Skeletal muscle tissue (tissue), 3 donors: ENCODE measurements at regions not wholly inside any gene's neighbourhood (a gene's known extent, or its start where the extent isn't known, plus 50 kb on each side); places are given as distances from the start of the nearest gene placed in this dataset.

ENCODE experiments used
- H3K27ac ChIP-seq: one replicate; pipeline ENCODE4 v1.7.0; 2013; ENCODE audit warnings: mild to moderate bottlenecking, low read depth, low read length, inconsistent platforms
- H3K27me3 ChIP-seq, 3 donors: one replicate each; pipeline ENCODE4 v1.7.0; 2013; ENCODE audit warnings: low read length in 3 of 3; ENCODE audit not compliant: control insufficient read depth in 3 of 3, insufficient read depth in 3 of 3
- H3K36me3 ChIP-seq, 3 donors: one replicate each; pipeline ENCODE4 v1.7.0; 2013; ENCODE audit warnings: low read length in 3 of 3; ENCODE audit not compliant: control insufficient read depth in 3 of 3, insufficient read depth in 3 of 3
- H3K4me1 ChIP-seq, 3 donors: one replicate each; pipeline ENCODE4 v1.7.0; 2013; ENCODE audit warnings: low read length in 3 of 3, mild to moderate bottlenecking in 3 of 3; ENCODE audit not compliant: control insufficient read depth in 3 of 3, insufficient read depth in 3 of 3
- H3K4me3 ChIP-seq, 3 donors: one replicate each; pipeline ENCODE4 v1.7.0; 2013; ENCODE audit warnings: low read length in 3 of 3
- H3K9ac ChIP-seq, 3 donors: one replicate each; pipeline ENCODE4 v1.7.0; 2013; ENCODE audit warnings: low read length in 3 of 3, mild to moderate bottlenecking in 3 of 3, moderate library complexity in 2 of 3, low read depth in 1 of 3
- H3K9me3 ChIP-seq, 3 donors: one replicate each; pipeline ENCODE4 v1.7.0; 2013; ENCODE audit warnings: low read length in 3 of 3; ENCODE audit not compliant: control insufficient read depth in 3 of 3
- donor health status: Osteomylitis.

DNA sequence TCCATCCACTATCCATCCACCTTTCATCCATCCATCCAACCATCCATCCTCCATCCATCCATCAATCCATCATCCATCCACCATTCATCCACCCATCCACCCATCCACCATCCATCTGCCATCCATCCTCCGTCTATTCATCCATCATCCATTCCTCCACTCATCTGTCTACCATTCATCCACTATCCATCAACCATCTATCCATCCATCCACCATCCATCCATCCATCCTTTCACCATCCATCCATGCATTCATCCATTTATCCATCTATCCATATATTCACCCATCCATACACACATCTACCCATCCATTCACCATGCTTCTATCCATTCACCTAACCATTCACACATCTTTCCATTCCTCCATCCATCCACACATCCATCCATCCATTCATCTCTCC, 207.0 kb upstream of the CDH4 start:
- H3K27me3 ChIP-seq = peaks cover 0 to 7% (median 6%) of the 10 kb centered on the region in 3 donors
- no peak overlapping the region for H3K27ac ChIP-seq
- H3K4me1 ChIP-seq = no peaks in the 10 kb centered on the region
- H3K9ac ChIP-seq = no peak overlapping the region
- H3K36me3 ChIP-seq = peaks cover 0 to 3% (median 0%) of the 10 kb centered on the region in 3 donors
- no peak overlapping the region for H3K4me3 ChIP-seq
- peaks cover 0 to 3% (median 0%) of the 10 kb centered on the region in 3 donors for H3K9me3 ChIP-seq

DNA sequence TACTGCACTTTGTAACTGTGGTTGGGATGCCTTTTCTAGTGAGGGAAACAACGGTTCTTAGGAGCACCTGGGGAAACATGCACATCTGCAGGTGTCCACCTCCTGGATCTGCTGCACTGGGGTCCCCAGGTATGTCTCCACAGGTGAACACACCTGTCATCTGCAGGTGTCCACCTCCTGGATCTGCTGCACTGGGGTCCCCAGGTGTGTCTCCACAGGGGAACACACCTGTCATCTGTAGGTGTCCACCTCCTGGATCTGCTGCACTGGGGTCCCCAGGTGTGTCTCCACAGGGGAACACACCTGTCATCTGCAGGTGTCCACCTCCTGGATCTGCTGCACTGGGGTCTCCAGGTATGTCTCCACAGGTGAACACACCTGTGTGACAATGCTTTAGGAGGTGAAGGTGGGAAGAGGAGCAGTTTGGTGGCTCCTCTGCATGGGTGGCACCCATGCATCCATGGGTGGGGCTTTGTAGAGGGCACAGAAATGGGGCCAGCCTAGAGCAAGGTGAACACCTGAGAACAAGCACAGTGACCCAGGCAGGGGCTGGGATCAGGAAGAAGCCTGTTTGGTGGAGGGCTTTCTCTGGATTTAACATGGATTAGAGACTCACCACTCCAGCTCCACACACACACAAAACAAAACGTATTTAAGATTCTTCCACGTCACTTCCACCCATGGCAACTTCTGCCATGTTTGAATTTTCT, 206.0 kb upstream of the CDH4 start:
- H3K27me3 ChIP-seq = peaks cover 0 to 7% (median 6%) of the 10 kb centered on the region in 3 donors

DNA sequence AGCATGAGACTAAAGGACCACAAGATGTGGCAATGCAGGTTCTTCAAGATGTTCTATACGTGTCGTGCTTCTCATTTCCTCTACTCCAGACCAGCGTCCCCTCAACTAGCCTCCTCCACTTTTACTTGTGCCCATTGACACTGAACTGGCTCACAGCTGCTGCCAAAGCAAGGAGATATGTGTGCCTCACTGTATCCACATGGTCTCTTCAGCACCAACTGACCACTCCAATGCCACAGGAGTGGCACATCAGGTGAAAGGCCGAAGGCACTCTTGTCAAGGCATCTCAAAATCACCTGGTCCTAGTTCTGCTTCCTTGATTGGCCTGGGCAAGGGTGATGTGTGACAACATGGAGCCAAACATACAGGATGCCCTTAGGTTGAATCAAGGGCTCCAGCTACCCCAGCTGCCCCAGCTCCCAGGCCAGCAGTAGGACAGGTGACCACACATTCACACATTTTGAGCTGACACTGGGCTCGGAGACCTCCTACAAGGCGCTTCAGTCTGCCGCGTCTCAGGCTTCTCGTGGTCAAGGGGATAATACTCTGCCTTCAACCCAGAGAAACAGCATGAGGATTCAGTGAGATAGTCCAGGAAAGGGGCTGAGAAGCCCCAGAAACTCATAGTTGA, 205.2 kb upstream of the CDH4 start:
- Histone ChIP-seq H3K4me1 (no peaks in the 10 kb centered on the region), H3K27me3 (peaks cover 0 to 6% (median 4%) of the 10 kb centered on the region in 3 donors), H3K27ac (no peak overlapping the region), H3K9ac (no peak overlapping the region), H3K4me3 (no peak overlapping the region), H3K9me3 (peaks cover 0 to 3% (median 0%) of the 10 kb centered on the region in 3 donors), H3K36me3 (peaks cover 0 to 3% (median 0%) of the 10 kb centered on the region in 3 donors)

More for the DNA sequence above, 206.0 kb upstream of the CDH4 start:
- peaks cover 0 to 3% (median 0%) of the 10 kb centered on the region in 3 donors for H3K9me3 ChIP-seq
- H3K4me3 ChIP-seq = peak overlapping the region in 1 of 3 donors; percentile 35
- no peak overlapping the region for H3K9ac ChIP-seq
- no peak overlapping the region for H3K27ac ChIP-seq
- no peaks in the 10 kb centered on the region for H3K4me1 ChIP-seq
- H3K36me3 ChIP-seq = peaks cover 0 to 3% (median 0%) of the 10 kb centered on the region in 3 donors

GRCh38 chr20:61047515-61047914, 204.5 kb upstream of the CDH4 start:
- no peak overlapping the region for H3K27ac ChIP-seq
- no peaks in the 10 kb centered on the region for H3K4me1 ChIP-seq
- no peak overlapping the region for H3K4me3 ChIP-seq
- peaks cover 0 to 3% (median 0%) of the 10 kb centered on the region in 3 donors for H3K9me3 ChIP-seq
- no peak overlapping the region for H3K9ac ChIP-seq
- H3K36me3 ChIP-seq = peaks cover 0 to 3% (median 0%) of the 10 kb centered on the region in 3 donors
- peaks cover 0 to 6% (median 4%) of the 10 kb centered on the region in 3 donors for H3K27me3 ChIP-seq

GRCh38 chr20:61048302-61048701, 203.8 kb upstream of the CDH4 start:
- Histone ChIP-seq H3K27ac (no peak overlapping the region), H3K9me3 (peaks cover 0 to 3% (median 0%) of the 10 kb centered on the region in 3 donors), H3K4me3 (no peak overlapping the region), H3K27me3 (peaks cover 0 to 6% (median 0%) of the 10 kb centered on the region in 3 donors), H3K36me3 (peaks cover 0 to 3% (median 0%) of the 10 kb centered on the region in 3 donors), H3K4me1 (no peaks in the 10 kb centered on the region), H3K9ac (no peak overlapping the region)

DNA sequence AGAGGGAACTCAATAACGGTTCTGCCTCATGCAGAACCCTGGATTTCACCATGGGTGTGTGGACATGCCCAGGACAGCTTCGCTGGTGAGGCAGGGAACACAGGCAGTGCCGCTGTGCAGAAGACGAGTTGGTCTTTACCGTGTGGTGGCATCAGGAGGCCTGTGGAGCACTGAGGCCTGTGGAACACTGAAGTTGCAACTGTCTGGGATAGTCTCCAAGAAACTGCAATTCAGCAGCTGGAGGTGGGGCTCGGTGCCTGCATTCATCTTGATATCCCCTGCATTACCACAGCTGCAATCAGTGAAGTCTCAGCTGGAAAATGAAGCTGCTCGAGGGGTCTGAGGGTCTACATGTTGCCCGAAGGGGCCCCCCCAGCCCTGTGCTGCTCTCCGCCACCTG, 202.4 kb upstream of the CDH4 start:
- peaks cover 0 to 3% (median 0%) of the 10 kb centered on the region in 3 donors for H3K9me3 ChIP-seq
- H3K27ac ChIP-seq = no peak overlapping the region
- no peak overlapping the region for H3K4me3 ChIP-seq
- no peak overlapping the region for H3K9ac ChIP-seq
- peaks cover 0 to 3% (median 0%) of the 10 kb centered on the region in 3 donors for H3K36me3 ChIP-seq
- H3K4me1 ChIP-seq = no peaks in the 10 kb centered on the region
- peaks cover 0 to 6% (median 0%) of the 10 kb centered on the region in 3 donors for H3K27me3 ChIP-seq

GRCh38 chr20:61050336-61050890, 201.6 kb upstream of the CDH4 start:
- Histone ChIP-seq H3K36me3 (peaks cover 0 to 3% (median 0%) of the 10 kb centered on the region in 3 donors), H3K27me3 (peaks cover 0 to 4% (median 0%) of the 10 kb centered on the region in 3 donors), H3K27ac (no peak overlapping the region), H3K4me1 (no peaks in the 10 kb centered on the region), H3K4me3 (no peak overlapping the region), H3K9ac (no peak overlapping the region), H3K9me3 (peaks cover 0 to 3% (median 0%) of the 10 kb centered on the region in 3 donors)

DNA sequence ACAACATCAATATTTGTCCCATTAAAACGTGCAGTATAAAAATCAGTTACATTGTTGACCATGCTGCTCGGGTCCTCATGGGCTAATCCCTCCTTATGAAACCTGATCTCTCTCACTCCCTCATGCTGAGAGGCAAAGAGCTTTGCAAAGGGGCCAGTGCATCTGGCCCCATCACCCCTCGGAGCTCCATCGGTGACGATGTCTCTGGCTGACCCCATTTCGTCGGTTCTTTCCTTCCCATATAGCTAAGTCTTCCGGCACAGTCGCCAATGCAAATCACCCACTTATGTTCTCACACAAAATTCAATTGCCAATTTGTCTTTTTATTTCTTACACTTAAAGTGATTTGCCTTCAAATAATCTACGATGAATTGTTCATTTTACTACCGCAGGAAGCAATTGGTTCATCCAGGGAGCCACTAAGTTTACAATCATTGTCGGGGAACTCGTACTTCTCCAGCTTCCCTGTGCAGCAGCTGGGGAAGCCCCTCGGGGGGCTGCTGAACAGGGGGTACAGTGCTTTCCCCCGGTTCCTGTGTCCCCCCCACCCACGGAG, 199.8 kb upstream of the CDH4 start:
- Histone ChIP-seq H3K27me3 (peaks cover 0 to 8% (median 0%) of the 10 kb centered on the region in 3 donors), H3K36me3 (no peaks in the 10 kb centered on the region), H3K9ac (no peak overlapping the region), H3K4me3 (no peak overlapping the region), H3K27ac (no peak overlapping the region), H3K4me1 (no peaks in the 10 kb centered on the region), H3K9me3 (no peaks in the 10 kb centered on the region)

- H3K4me3 ChIP-seq = no peak overlapping the region
- no peak overlapping the region for H3K9ac ChIP-seq
- H3K9me3 ChIP-seq = no peaks in the 10 kb centered on the region
- H3K27ac ChIP-seq = no peak overlapping the region
- no peaks in the 10 kb centered on the region for H3K4me1 ChIP-seq
- no peaks in the 10 kb centered on the region for H3K36me3 ChIP-seq
- peaks cover 0 to 12% (median 0%) of the 10 kb centered on the region in 3 donors for H3K27me3 ChIP-seq
Measured at GRCh38 chr20:61052776-61053442, 199.2 kb upstream of the CDH4 start.
